Activated CD4-positive, alpha-beta T cell treated with anti-CD3 and anti-CD28 coated beads for 24 hours (primary cell): ENCODE measurements at regions not wholly inside any gene's neighbourhood (a gene's known extent, or its start where the extent isn't known, plus 50 kb on each side); places are given as distances from the start of the nearest gene placed in this dataset.

Experiments used
- DNase-seq, 2 donors: peaks; one replicate each; pipeline ENCODE4 v3.0.0-alpha.2; 2020; ENCODE audit warnings: low read depth in 2 of 2

GRCh38 chr10:47077941-47078340, 166.7 kb downstream of the PTPN20 start:
- DNase-seq, result no peak

- DNase-seq, result no peak
These were observed 167.4 kb downstream of the PTPN20 start for GRCh38 chr10:47078393-47079203.

- DNase-seq, result no peak
These were observed 168.0 kb downstream of the PTPN20 start for GRCh38 chr10:47079204-47079580.

- DNase-seq, result no peak
These were observed 170.0 kb downstream of the PTPN20 start for GRCh38 chr10:47081264-47081663.

GRCh38 chr10:47082055-47082784, 171.0 kb downstream of the PTPN20 start:
- no peak for DNase-seq

- no peak for DNase-seq
These were observed 176.4 kb downstream of the PTPN20 start for GRCh38 chr10:47087667-47088066.

GRCh38 chr10:47088656-47089354, 177.6 kb downstream of the PTPN20 start:
- DNase-seq, result no peak

- DNase-seq, result no peak
These were observed 178.8 kb downstream of the PTPN20 start for GRCh38 chr10:47090042-47090441.

GRCh38 chr10:47090903-47091302, 179.7 kb downstream of the PTPN20 start:
- no peak for DNase-seq

- no peak for DNase-seq
These were observed 180.2 kb downstream of the PTPN20 start for GRCh38 chr10:47091421-47091820.

GRCh38 chr10:47092376-47092775, 181.1 kb downstream of the PTPN20 start:
- DNase-seq, result no peak

- DNase-seq, result no peak
These were observed 181.6 kb downstream of the PTPN20 start for GRCh38 chr10:47092831-47093230.

- DNase-seq, result no peak
These were observed 182.9 kb downstream of the PTPN20 start for GRCh38 chr10:47094126-47094525.

- DNase-seq, result no peak
These were observed 183.4 kb downstream of the PTPN20 start for GRCh38 chr10:47094636-47095035.

- DNase-seq, result no peak
These were observed 184.0 kb downstream of the PTPN20 start for GRCh38 chr10:47095211-47095610.

- DNase-seq, result no peak
These were observed 184.8 kb downstream of the PTPN20 start for GRCh38 chr10:47095848-47096612.

GRCh38 chr10:47098238-47098637, 187.0 kb downstream of the PTPN20 start:
- no peak for DNase-seq

GRCh38 chr10:47098964-47099363, 187.7 kb downstream of the PTPN20 start:
- no peak for DNase-seq

GRCh38 chr10:47099474-47099873, 188.2 kb downstream of the PTPN20 start:
- DNase-seq, result no peak

GRCh38 chr10:47101196-47101595, 190.0 kb downstream of the PTPN20 start:
- no peak for DNase-seq

- no peak for DNase-seq
These were observed 190.6 kb downstream of the PTPN20 start for GRCh38 chr10:47101807-47102206.

- no peak for DNase-seq
These were observed 192.9 kb downstream of the PTPN20 start for GRCh38 chr10:47104151-47104605.
